T-cell (primary cell): ENCODE measurements at regions not wholly inside any gene's neighbourhood (a gene's known extent, or its start where the extent isn't known, plus 50 kb on each side); places are given as distances from the start of the nearest gene placed in this dataset.

ENCODE experiments used
- ATAC-seq, 4 experiments: fragments of 200-7000 bp in 3 of 4; fragments of 150-1000 bp in 1 of 4; cut with Tn5 transposase; replicated peaks in 1 of 4; 1 replicate in 3 of 4; 2 replicates in 1 of 4; pipeline ENCODE4 v1.10.0; 2021; ENCODE audit warnings: moderate library complexity in 3 of 4, mild to moderate bottlenecking in 2 of 4, moderate number of reproducible peaks in 1 of 4
- CTCF ChIA-PET, 2 donors: fragments of 300-600 bp; sonication (Branson Sonifier 250); formaldehyde crosslinking; loops; one replicate each; lab custom pipeline; 2022; ENCODE audit warnings: antibody characterized with exemption in 2 of 2; lab: Charles Lee
- POLR2A ChIA-PET, 2 donors: fragments of 300-600 bp; sonication (Branson Sonifier 250); formaldehyde crosslinking; loops; one replicate each; lab custom pipeline; 2022; ENCODE audit warnings: antibody characterized with exemption in 2 of 2; lab: Charles Lee
- DNase-seq, 35 experiments: peaks; one replicate each; pipeline versions ENCODE4 v3.0.0 to v3.0.0-alpha.2; 2013 to 2023
- H3K27ac ChIP-seq: one replicate; pipeline ENCODE4 v1.5.1; 2013; ENCODE audit warnings: low read length
- H3K27me3 ChIP-seq, 2 experiments: replicated peaks in 1 of 2; 1 replicate in 1 of 2; 2 replicates in 1 of 2; pipeline versions ENCODE4 v1.6.1 to v1.7.0; 2013; ENCODE audit warnings: low read length in 1 of 2, mixed read lengths in 1 of 2; ENCODE audit not compliant: control insufficient read depth in 2 of 2, insufficient read depth in 2 of 2; ENCODE audit errors: extremely low read depth in 1 of 2
- H3K36me3 ChIP-seq, 2 donors: 1 replicate in 1 of 2; 2 replicates in 1 of 2; pipeline versions ENCODE4 v1.6.1 to v1.7.0; 2013; ENCODE audit warnings: low read length in 1 of 2; ENCODE audit not compliant: control insufficient read depth in 2 of 2, insufficient read depth in 1 of 2; ENCODE audit errors: extremely low read depth in 1 of 2
- H3K4me1 ChIP-seq, 2 experiments: 1 replicate in 1 of 2; 2 replicates in 1 of 2; pipeline versions ENCODE4 v1.6.1 to v1.7.0; 2013; ENCODE audit warnings: low read length in 2 of 2, mixed read lengths in 1 of 2; ENCODE audit not compliant: insufficient read depth in 2 of 2, control insufficient read depth in 1 of 2; ENCODE audit errors: extremely low read depth in 1 of 2
- H3K4me3 ChIP-seq, 2 donors: 1 replicate in 1 of 2; 2 replicates in 1 of 2; pipeline versions ENCODE4 v1.5.1 to v1.7.0; 2013; ENCODE audit warnings: mild to moderate bottlenecking in 2 of 2, low read length in 1 of 2, moderate library complexity in 1 of 2; ENCODE audit not compliant: control insufficient read depth in 1 of 2; ENCODE audit errors: extremely low read depth in 1 of 2
- H3K9me3 ChIP-seq: 2 replicates; pipeline ENCODE4 v1.7.0; 2013
- H3K27ac Mint-ChIP-seq, 2 donors: one replicate each; pipeline ENCODE4 v1.8.0; 2020 to 2021; ENCODE audit warnings: mild to moderate bottlenecking in 2 of 2, mixed read lengths in 2 of 2
- H3K27me3 Mint-ChIP-seq, 2 donors: one replicate each; pipeline ENCODE4 v1.8.0; 2021 to 2022; ENCODE audit warnings: mixed read lengths in 2 of 2
- H3K36me3 Mint-ChIP-seq: one replicate; pipeline ENCODE4 v1.8.0; 2021; ENCODE audit warnings: mixed read lengths
- H3K4me1 Mint-ChIP-seq, 3 donors: one replicate each; pipeline ENCODE4 v1.8.0; 2020 to 2022; ENCODE audit warnings: mixed read lengths in 3 of 3, mild to moderate bottlenecking in 1 of 3
- H3K4me3 Mint-ChIP-seq, 3 donors: one replicate each; pipeline ENCODE4 v1.8.0; 2020 to 2022; ENCODE audit warnings: mild to moderate bottlenecking in 3 of 3, mixed read lengths in 3 of 3, moderate library complexity in 3 of 3
- H3K9me3 Mint-ChIP-seq, 3 donors: one replicate each; pipeline ENCODE4 v1.8.0; 2020 to 2022; ENCODE audit warnings: mixed read lengths in 3 of 3
- WGBS: methylation state at CpG from one replicate; pipeline ENCODE4 v1.1.5; 2013; ENCODE audit warnings: missing lambda C conversion rate; ENCODE audit not compliant: insufficient coverage; 5-methylcytosine and 5-hydroxymethylcytosine counted together

DNA sequence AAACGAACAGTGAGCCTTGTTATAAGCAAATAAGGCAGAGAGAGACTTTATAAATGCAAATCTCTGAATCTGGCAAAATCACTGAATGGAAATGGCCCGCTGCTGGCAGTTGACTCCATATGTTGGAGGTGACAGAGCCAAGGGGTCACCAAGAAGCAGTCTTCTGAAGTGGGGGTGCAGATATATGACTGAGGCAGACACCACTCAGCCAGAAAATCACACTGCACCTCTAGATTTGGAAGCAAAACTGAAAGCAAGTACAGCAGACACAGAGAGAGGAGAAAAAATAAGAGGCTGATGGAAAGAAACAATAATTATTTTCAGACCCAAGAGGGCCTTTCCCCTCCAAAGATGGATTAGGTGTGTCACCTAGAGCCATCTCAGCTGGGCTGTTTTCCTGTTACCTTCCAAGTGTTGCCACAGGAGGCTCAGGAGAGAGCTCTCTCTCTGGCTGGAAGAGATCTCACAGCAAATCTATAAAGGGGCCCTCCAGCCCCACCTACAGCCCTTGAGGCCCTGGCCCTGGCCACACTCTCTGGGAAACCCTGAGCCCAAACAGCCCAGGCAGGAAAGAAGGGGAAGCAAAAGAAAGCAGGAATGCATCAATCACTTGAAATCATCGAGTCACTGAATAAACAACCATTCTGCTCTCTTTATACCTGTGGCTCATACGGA lies 585.1 kb upstream of the PSMD7 start:
- H3K4me3 ChIP-seq = no peak overlapping the region
- Mint-ChIP-seq H3K4me3 (no peak overlapping the region), H3K27ac (no peak overlapping the region), H3K27me3 (peaks cover 0 to 2% of the 10 kb centered on the region in 2 donors), H3K9me3 (peaks cover 0 to 6% (median 3%) of the 10 kb centered on the region in 3 donors), H3K4me1 (no peaks in the 10 kb centered on the region), H3K36me3 (no peaks in the 10 kb centered on the region)
- no peaks in the 10 kb centered on the region for H3K36me3 ChIP-seq
- ChIA-PET POLR2A (no interaction called here), CTCF (no interaction called here)
- DNase-seq (no peak), ATAC-seq (no peak)
- no peaks in the 10 kb centered on the region for H3K4me1 ChIP-seq
- H3K9me3 ChIP-seq = no peaks in the 10 kb centered on the region
- WGBS = no CpG with 5 or more reads among the region's 4 CpGs
- H3K27me3 ChIP-seq = no peaks in the 10 kb centered on the region
- H3K27ac ChIP-seq = no peak overlapping the region

DNA sequence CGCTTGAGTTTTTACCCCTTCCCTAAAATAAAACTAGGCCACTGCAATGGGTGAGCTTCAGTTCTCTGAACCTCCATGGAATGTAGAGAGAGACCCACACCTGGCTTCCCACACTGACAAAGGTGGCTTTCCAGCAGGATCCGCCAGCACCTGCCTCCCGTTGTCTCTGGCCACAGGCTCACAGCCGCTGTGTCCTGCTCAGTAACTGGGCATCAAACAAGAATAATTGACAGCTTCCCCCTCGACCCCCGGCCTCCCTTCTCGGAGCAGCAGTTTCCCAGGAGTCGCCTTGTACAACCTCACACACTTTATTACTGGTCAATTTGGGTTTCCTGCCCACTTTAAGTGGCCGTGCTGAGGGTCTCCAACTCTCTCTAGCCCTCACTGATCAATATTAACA lies 586.1 kb upstream of the PSMD7 start:
- no peak overlapping the region for H3K4me3 Mint-ChIP-seq
- H3K36me3 ChIP-seq = no peaks in the 10 kb centered on the region
- ChIA-PET CTCF (no interaction called here), POLR2A (no interaction called here)
- H3K27me3 ChIP-seq = no peaks in the 10 kb centered on the region
- no peaks in the 10 kb centered on the region for H3K4me1 Mint-ChIP-seq
- no peak overlapping the region for H3K4me3 ChIP-seq
- DNase-seq (no peak), ATAC-seq (no peak)
- no peak overlapping the region for H3K27ac ChIP-seq
- 47% methylated on average over 8 of the region's 9 CpGs for WGBS
- H3K9me3 Mint-ChIP-seq = peaks cover 0 to 10% (median 6%) of the 10 kb centered on the region in 3 donors
- H3K36me3 Mint-ChIP-seq = no peaks in the 10 kb centered on the region
- H3K4me1 ChIP-seq = no peaks in the 10 kb centered on the region
- H3K27ac Mint-ChIP-seq = no peak overlapping the region
- peaks cover 0 to 4% of the 10 kb centered on the region in 2 donors for H3K27me3 Mint-ChIP-seq
- H3K9me3 ChIP-seq = no peaks in the 10 kb centered on the region

DNA sequence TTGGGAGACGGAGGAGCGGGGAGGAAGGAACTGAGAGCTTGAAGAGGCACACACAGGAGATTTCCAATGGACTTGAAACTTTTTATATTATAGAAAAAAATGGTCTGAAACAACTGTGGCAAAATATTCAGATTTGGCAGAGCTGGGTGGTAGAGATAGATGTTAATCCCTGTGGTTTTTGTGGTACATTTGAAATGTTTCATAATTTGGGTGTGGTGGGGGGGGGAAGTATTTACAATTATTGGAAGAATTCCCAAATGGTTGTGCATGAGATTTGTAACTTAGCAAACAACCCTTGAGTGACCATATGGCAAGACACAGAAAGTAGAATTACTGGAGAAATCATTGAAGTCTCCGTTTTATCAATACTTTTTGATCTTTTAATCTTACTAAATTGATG lies 588.8 kb upstream of the PSMD7 start:
- Histone ChIP-seq H3K36me3 (no peaks in the 10 kb centered on the region), H3K27me3 (no peaks in the 10 kb centered on the region), H3K27ac (no peak overlapping the region), H3K4me1 (no peaks in the 10 kb centered on the region), H3K4me3 (no peak overlapping the region), H3K9me3 (no peaks in the 10 kb centered on the region)
- Mint-ChIP-seq H3K4me1 (no peaks in the 10 kb centered on the region), H3K9me3 (peaks cover 0 to 9% (median 6%) of the 10 kb centered on the region in 3 donors), H3K4me3 (no peak overlapping the region), H3K36me3 (no peaks in the 10 kb centered on the region), H3K27ac (no peak overlapping the region), H3K27me3 (peaks cover 0 to 4% of the 10 kb centered on the region in 2 donors)
- ChIA-PET CTCF (no interaction called here), POLR2A (no interaction called here)
- DNase-seq = no peak
- no peak for ATAC-seq
- WGBS = no CpG with 5 or more reads among the region's 3 CpGs

DNA sequence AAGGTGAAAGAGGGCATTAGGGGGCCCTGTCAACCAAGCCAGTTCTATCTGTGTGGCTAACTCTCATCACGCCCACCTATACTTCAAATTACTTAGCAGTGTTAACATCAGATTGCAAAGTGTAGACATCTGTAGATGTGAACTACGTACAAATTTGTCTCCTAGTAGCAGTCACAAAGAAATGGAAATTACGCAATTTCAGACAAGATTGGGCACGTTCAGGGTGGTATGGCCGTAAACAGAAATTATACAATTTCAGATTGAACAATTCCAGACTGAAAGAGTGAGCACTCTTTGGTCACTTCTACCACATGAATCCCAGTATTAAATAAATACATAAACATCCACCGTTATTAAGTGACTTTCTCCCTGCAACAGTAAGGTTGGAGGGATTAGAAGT lies 592.7 kb upstream of the PSMD7 start:
- Histone ChIP-seq H3K27me3 (no peaks in the 10 kb centered on the region), H3K4me3 (no peak overlapping the region), H3K36me3 (no peaks in the 10 kb centered on the region), H3K9me3 (no peaks in the 10 kb centered on the region), H3K4me1 (no peaks in the 10 kb centered on the region), H3K27ac (no peak overlapping the region)
- H3K4me1 Mint-ChIP-seq = no peaks in the 10 kb centered on the region
- WGBS = 87% methylated on average over 3 of the region's 6 CpGs
- no peaks in the 10 kb centered on the region for H3K36me3 Mint-ChIP-seq
- peaks cover 0 to 9% (median 6%) of the 10 kb centered on the region in 3 donors for H3K9me3 Mint-ChIP-seq
- H3K27me3 Mint-ChIP-seq = peaks cover 0 to 4% of the 10 kb centered on the region in 2 donors
- no peak overlapping the region for H3K27ac Mint-ChIP-seq
- H3K4me3 Mint-ChIP-seq = no peak overlapping the region
- ATAC-seq (no peak), DNase-seq (no peak)
- ChIA-PET CTCF (no interaction called here), POLR2A (no interaction called here)

DNA sequence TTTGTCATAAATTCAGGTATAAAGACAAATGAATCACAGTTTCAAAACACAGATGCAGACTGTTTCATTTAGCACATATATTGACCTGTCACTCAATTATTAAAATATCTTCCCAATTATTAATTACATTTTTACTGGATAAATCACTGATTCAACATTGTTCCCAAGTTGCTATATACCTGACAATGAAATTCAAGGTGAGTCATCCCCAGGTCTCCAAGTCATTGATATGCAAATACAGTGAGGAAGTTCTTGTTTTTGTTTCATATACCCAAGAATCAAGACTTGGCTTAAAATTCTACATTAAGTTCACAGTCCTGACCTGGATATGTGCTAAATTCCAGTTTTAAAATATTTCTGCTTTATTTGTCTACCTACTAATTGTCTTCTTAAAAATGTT lies 599.3 kb upstream of the PSMD7 start:
- ChIA-PET CTCF (no interaction called here), POLR2A (no interaction called here)
- H3K4me3 Mint-ChIP-seq = no peak overlapping the region
- Histone ChIP-seq H3K27me3 (no peaks in the 10 kb centered on the region), H3K4me1 (no peaks in the 10 kb centered on the region), H3K27ac (no peak overlapping the region), H3K36me3 (no peaks in the 10 kb centered on the region), H3K4me3 (no peak overlapping the region), H3K9me3 (no peaks in the 10 kb centered on the region)
- DNase-seq = no peak
- H3K9me3 Mint-ChIP-seq = peaks cover 0 to 6% (median 3%) of the 10 kb centered on the region in 3 donors
- H3K27ac Mint-ChIP-seq = no peak overlapping the region
- peaks cover 0 to 3% of the 10 kb centered on the region in 2 donors for H3K27me3 Mint-ChIP-seq
- H3K36me3 Mint-ChIP-seq = no peaks in the 10 kb centered on the region
- ATAC-seq = no peak
- H3K4me1 Mint-ChIP-seq = no peaks in the 10 kb centered on the region

DNA sequence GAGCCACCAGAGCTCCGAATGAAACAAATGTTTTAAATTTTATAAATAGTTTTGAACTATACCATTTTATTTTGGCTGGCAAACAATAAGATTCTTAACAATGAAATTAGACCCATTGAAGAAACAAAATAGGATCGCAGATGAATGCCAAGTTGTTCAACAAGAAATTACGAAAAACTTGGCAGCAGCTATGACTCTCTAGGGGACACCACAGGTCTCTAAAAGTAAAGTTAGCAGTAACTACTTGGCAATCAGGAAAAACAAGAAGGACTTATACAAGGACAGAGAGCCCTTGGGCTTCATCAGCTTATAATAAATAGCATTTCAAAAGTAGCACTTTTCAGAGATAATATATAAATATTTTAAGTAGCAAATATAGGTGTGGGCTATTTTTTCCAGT lies 603.8 kb upstream of the PSMD7 start:
- no peaks in the 10 kb centered on the region for H3K36me3 Mint-ChIP-seq
- ChIA-PET CTCF (no interaction called here), POLR2A (no interaction called here)
- no peak overlapping the region for H3K27ac Mint-ChIP-seq
- H3K27me3 Mint-ChIP-seq = peaks cover 0 to 3% of the 10 kb centered on the region in 2 donors
- H3K27ac ChIP-seq = no peak overlapping the region
- no peak overlapping the region for H3K4me3 ChIP-seq
- peaks cover 6 to 7% (median 6%) of the 10 kb centered on the region in 3 donors for H3K9me3 Mint-ChIP-seq
- DNase-seq (no peak), ATAC-seq (no peak)
- no peak overlapping the region for H3K4me3 Mint-ChIP-seq
- no peaks in the 10 kb centered on the region for H3K4me1 ChIP-seq
- 100% methylated on average over 2 of the region's 3 CpGs for WGBS
- H3K9me3 ChIP-seq = no peaks in the 10 kb centered on the region
- H3K4me1 Mint-ChIP-seq = no peaks in the 10 kb centered on the region
- no peaks in the 10 kb centered on the region for H3K36me3 ChIP-seq
- no peaks in the 10 kb centered on the region for H3K27me3 ChIP-seq

DNA sequence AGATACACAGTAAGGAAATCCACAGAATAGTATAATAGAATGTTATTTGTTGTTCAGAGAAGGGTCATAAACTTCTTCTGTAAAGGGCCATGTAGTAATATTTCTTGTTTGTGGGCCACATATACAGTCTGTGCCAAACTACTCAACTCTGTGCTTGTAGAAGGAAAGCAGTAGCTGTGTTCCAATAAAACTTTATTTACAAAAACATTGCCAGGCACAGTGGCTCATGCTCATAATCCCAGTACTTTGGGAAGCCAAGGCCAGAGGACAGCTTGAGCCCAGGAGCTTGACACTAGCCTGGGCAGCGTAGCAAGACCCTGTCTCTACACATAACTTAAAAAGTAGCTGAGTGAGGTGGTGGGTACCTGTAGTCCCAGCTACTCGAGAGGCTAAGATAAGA lies 612.8 kb upstream of the PSMD7 start:
- H3K9me3 Mint-ChIP-seq = peaks cover 0 to 2% (median 0%) of the 10 kb centered on the region in 3 donors
- H3K4me3 Mint-ChIP-seq = no peak overlapping the region
- ChIA-PET POLR2A (no interaction called here), CTCF (no interaction called here)
- no peak overlapping the region for H3K27ac Mint-ChIP-seq
- H3K36me3 ChIP-seq = no peaks in the 10 kb centered on the region
- H3K27me3 Mint-ChIP-seq = no peaks in the 10 kb centered on the region
- no peaks in the 10 kb centered on the region for H3K9me3 ChIP-seq
- H3K4me1 Mint-ChIP-seq = no peaks in the 10 kb centered on the region
- DNase-seq = no peak
- H3K36me3 Mint-ChIP-seq = no peaks in the 10 kb centered on the region
- no peaks in the 10 kb centered on the region for H3K4me1 ChIP-seq
- H3K27me3 ChIP-seq = no peaks in the 10 kb centered on the region
- no CpG with 5 or more reads among the region's 2 CpGs for WGBS
- ATAC-seq = no peak
- H3K27ac ChIP-seq = no peak overlapping the region
- H3K4me3 ChIP-seq = no peak overlapping the region
